Right cardiac atrium (tissue), 5 donors: ENCODE measurements at regions not wholly inside any gene's neighbourhood (a gene's known extent, or its start where the extent isn't known, plus 50 kb on each side); places are given as distances from the start of the nearest gene placed in this dataset.

Experiments used
- ATAC-seq, 2 donors: fragments of 200-7000 bp; cut with Tn5 transposase; one replicate each; pipeline versions ENCODE4 v1.8.0 to v1.9.1; 2020; ENCODE audit warnings: moderate library complexity in 2 of 2, mild to moderate bottlenecking in 1 of 2
- DNase-seq, 3 donors: peaks; one replicate each; pipeline ENCODE4 v3.0.0-alpha.2; 2020
- H3K27ac ChIP-seq: one replicate; pipeline ENCODE4 v1.5.1; 2013; ENCODE audit warnings: mild to moderate bottlenecking, low read length, control low read depth, moderate library complexity
- H3K27me3 ChIP-seq: one replicate; pipeline ENCODE4 v1.6.1; 2013; ENCODE audit not compliant: control insufficient read depth, insufficient read depth
- H3K4me1 ChIP-seq: one replicate; pipeline ENCODE4 v1.6.1; 2013; ENCODE audit warnings: low read length; ENCODE audit not compliant: control insufficient read depth, insufficient read depth
- H3K4me3 ChIP-seq: one replicate; pipeline ENCODE4 v1.5.1; 2013; ENCODE audit warnings: low read length, control low read depth
- H3K9me3 ChIP-seq: one replicate; pipeline ENCODE4 v1.6.1; 2013; ENCODE audit warnings: low read length; ENCODE audit not compliant: control insufficient read depth
- WGBS: extraction: QIAGEN DNeasy Blood & Tissue Kit; methylation state at CpG from one replicate; pipeline ENCODE4 v1.1.7; 2013; 5-methylcytosine and 5-hydroxymethylcytosine counted together
- intact Hi-C, 4 donors: fragments of 100-400 bp; cut with DNase I; formaldehyde crosslinking; loops; one replicate each; pipeline versions ENCODE4 v1.11.0 to v1.14.0; 2022 to 2023
- donor health status: healthy with polysubstance abuse.
- donor health status: DM: no; HTN: yes; CAD: no.
- donor health status: DM: no; HTN: no; CAD: no.
- donor health status: DM: no; HTN: yes; CAD: no; lungs with severe emphysema.
- donor health status: DM: yes; HTN: yes; CAD: no.

GRCh38 chr17:6240001-6240400 lies 169.8 kb downstream of the WSCD1 start:
- WGBS, result 71% methylated on average over 3 of the region's 3 CpGs
- ATAC-seq (no peak), DNase-seq (no peak)
- Histone ChIP-seq H3K9me3 (no peaks in the 10 kb centered on the region), H3K4me3 (no peak overlapping the region), H3K27me3 (no peaks in the 10 kb centered on the region), H3K4me1 (no peaks in the 10 kb centered on the region), H3K27ac (no peak overlapping the region)
- intact Hi-C loops, result no loop called here

GRCh38 chr17:6239241-6239798 lies 169.1 kb downstream of the WSCD1 start:
- Histone ChIP-seq H3K27me3 (no peaks in the 10 kb centered on the region), H3K9me3 (no peaks in the 10 kb centered on the region), H3K4me3 (no peak overlapping the region), H3K27ac (no peak overlapping the region), H3K4me1 (no peaks in the 10 kb centered on the region)
- intact Hi-C loops, result no loop called here
- 62% methylated on average over 10 of the region's 10 CpGs for WGBS
- DNase-seq, result no peak
- ATAC-seq, result no peak

- Histone ChIP-seq H3K27ac (no peak overlapping the region), H3K27me3 (no peaks in the 10 kb centered on the region), H3K4me3 (no peak overlapping the region), H3K9me3 (no peaks in the 10 kb centered on the region), H3K4me1 (no peaks in the 10 kb centered on the region)
- DNase-seq (no peak), ATAC-seq (no peak)
- intact Hi-C loops, result no loop called here
- WGBS, result 83% methylated on average over 3 of the region's 3 CpGs
Measured at GRCh38 chr17:6233856-6234255, 163.7 kb downstream of the WSCD1 start.

GRCh38 chr17:6233339-6233738 lies 163.2 kb downstream of the WSCD1 start:
- H3K4me1 ChIP-seq, result no peaks in the 10 kb centered on the region
- intact Hi-C loops, result no loop called here
- no peak overlapping the region for H3K27ac ChIP-seq
- DNase-seq (no peak), ATAC-seq (no peak)
- H3K27me3 ChIP-seq, result no peaks in the 10 kb centered on the region
- 80% methylated on average over 4 of the region's 4 CpGs for WGBS
- H3K4me3 ChIP-seq, result no peak overlapping the region
- no peaks in the 10 kb centered on the region for H3K9me3 ChIP-seq

- H3K9me3 ChIP-seq, result no peaks in the 10 kb centered on the region
- no peak overlapping the region for H3K4me3 ChIP-seq
- no peaks in the 10 kb centered on the region for H3K4me1 ChIP-seq
- H3K27me3 ChIP-seq, result no peaks in the 10 kb centered on the region
- intact Hi-C loops, result no loop called here
- ATAC-seq (no peak), DNase-seq (no peak)
- WGBS, result 79% methylated on average over 12 of the region's 12 CpGs
- no peak overlapping the region for H3K27ac ChIP-seq
Measured at GRCh38 chr17:6232732-6233101, 162.5 kb downstream of the WSCD1 start.

GRCh38 chr17:6231886-6232731 lies 161.9 kb downstream of the WSCD1 start:
- ATAC-seq (peak in 1 of 2 donors; percentile 16), DNase-seq (no peak)
- Histone ChIP-seq H3K9me3 (no peaks in the 10 kb centered on the region), H3K4me1 (no peaks in the 10 kb centered on the region), H3K27ac (no peak overlapping the region), H3K4me3 (no peak overlapping the region), H3K27me3 (no peaks in the 10 kb centered on the region)
- intact Hi-C loops, result no loop called here
- 51% methylated on average over 21 of the region's 21 CpGs for WGBS

GRCh38 chr17:6231465-6231864 lies 161.3 kb downstream of the WSCD1 start:
- Histone ChIP-seq H3K27ac (no peak overlapping the region), H3K4me3 (no peak overlapping the region), H3K27me3 (no peaks in the 10 kb centered on the region), H3K9me3 (no peaks in the 10 kb centered on the region), H3K4me1 (no peaks in the 10 kb centered on the region)
- DNase-seq (no peak), ATAC-seq (no peak)
- WGBS, result 70% methylated on average over 8 of the region's 8 CpGs
- intact Hi-C loops, result no loop called here

- ATAC-seq (no peak), DNase-seq (no peak)
- H3K27me3 ChIP-seq, result no peaks in the 10 kb centered on the region
- intact Hi-C loops, result no loop called here
- H3K27ac ChIP-seq, result no peak overlapping the region
- no peaks in the 10 kb centered on the region for H3K9me3 ChIP-seq
- H3K4me1 ChIP-seq, result no peaks in the 10 kb centered on the region
- WGBS, result 87% methylated on average over 7 of the region's 7 CpGs
- no peak overlapping the region for H3K4me3 ChIP-seq
Measured at GRCh38 chr17:6218333-6218732, 148.2 kb downstream of the WSCD1 start.

GRCh38 chr17:6215071-6216035 lies 145.2 kb downstream of the WSCD1 start:
- 82% methylated on average over 13 of the region's 13 CpGs for WGBS
- Histone ChIP-seq H3K27ac (no peak overlapping the region), H3K4me1 (no peaks in the 10 kb centered on the region), H3K27me3 (no peaks in the 10 kb centered on the region), H3K9me3 (no peaks in the 10 kb centered on the region), H3K4me3 (no peak overlapping the region)
- intact Hi-C loops, result no loop called here
- DNase-seq (no peak), ATAC-seq (no peak)

GRCh38 chr17:6213859-6214258 lies 143.7 kb downstream of the WSCD1 start:
- 92% methylated on average over 4 of the region's 4 CpGs for WGBS
- H3K27ac ChIP-seq, result no peak overlapping the region
- no peaks in the 10 kb centered on the region for H3K4me1 ChIP-seq
- intact Hi-C loops, result no loop called here
- DNase-seq (no peak), ATAC-seq (no peak)
- no peaks in the 10 kb centered on the region for H3K9me3 ChIP-seq
- H3K27me3 ChIP-seq, result no peaks in the 10 kb centered on the region
- H3K4me3 ChIP-seq, result no peak overlapping the region

GRCh38 chr17:6212766-6213165 lies 142.6 kb downstream of the WSCD1 start:
- H3K27me3 ChIP-seq, result no peaks in the 10 kb centered on the region
- no peaks in the 10 kb centered on the region for H3K9me3 ChIP-seq
- no peak overlapping the region for H3K4me3 ChIP-seq
- intact Hi-C loops, result no loop called here
- H3K4me1 ChIP-seq, result no peaks in the 10 kb centered on the region
- DNase-seq (no peak), ATAC-seq (no peak)
- WGBS, result 75% methylated on average over 5 of the region's 5 CpGs
- H3K27ac ChIP-seq, result no peak overlapping the region
